OCI-LY3 (cell line): ENCODE measurements at regions not wholly inside any gene's neighbourhood (a gene's known extent, or its start where the extent isn't known, plus 50 kb on each side); places are given as distances from the start of the nearest gene placed in this dataset.

Experiments used
- CTCF ChIP-seq: fragments of 200-600, 300-600 bp; sonication (generic); IDR thresholded peaks from 2 replicates; pipeline ENCODE4 v1.5.1; 2014; ENCODE audit warnings: antibody characterized with exemption, low read length, low read depth
- EZH2phosphoT487 ChIP-seq: fragments of 200-600 bp; shearing (Covaris generic); IDR thresholded peaks from 2 replicates; pipeline ENCODE4 v1.6.1; 2018; ENCODE audit warnings: antibody characterized with exemption, mixed run types, low read depth

DNA sequence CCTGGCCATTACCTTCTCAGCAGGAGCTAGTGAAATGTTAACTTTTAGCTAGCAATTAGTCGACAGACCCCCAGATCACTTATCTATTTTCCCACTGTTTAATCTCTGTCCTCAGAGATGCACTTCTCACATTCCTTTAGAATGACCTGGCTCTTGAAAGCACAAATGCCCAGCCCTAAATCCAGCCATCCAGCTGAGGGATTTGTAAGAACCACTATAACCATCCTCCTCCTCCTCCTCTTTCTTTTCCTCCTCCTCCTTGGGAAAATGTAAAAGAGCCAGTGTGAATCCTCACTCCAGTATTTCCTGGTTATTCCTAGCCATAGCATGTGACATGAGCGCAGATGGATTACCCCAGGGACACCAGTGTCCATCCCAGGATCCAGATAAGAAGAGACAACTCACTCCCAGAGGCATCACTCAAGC, 124.3 kb downstream of the ENC1 start:
- no peak for TF ChIP-seq CTCF
- TF ChIP-seq EZH2phosphoT487 = no peak
